K562 (cell line): ENCODE measurements at regions not wholly inside any gene's neighbourhood (a gene's known extent, or its start where the extent isn't known, plus 50 kb on each side); places are given as distances from the start of the nearest gene placed in this dataset.

ENCODE experiments used
- BRF1 ChIP-seq: IDR thresholded peaks from 3 replicates; pipeline ENCODE4 v1.6.1; 2011; ENCODE audit warnings: borderline replicate concordance, mild to moderate bottlenecking; ENCODE audit not compliant: insufficient read length; ENCODE audit errors: extremely low read depth
- FOSL1 ChIP-seq: fragments of 200-800 bp; sonication (Bioruptor generic); conservative IDR thresholded peaks from 2 replicates; pipeline ENCODE4 v1.6.1; 2016; ENCODE audit warnings: missing genetic modification characterization, missing compliant biosample characterization
- HDAC2 ChIP-seq: fragments of 450-650 bp; IDR thresholded peaks from 2 replicates; pipeline ENCODE4 v1.6.1; 2016; ENCODE audit warnings: mild to moderate bottlenecking
- LARP7 ChIP-seq: fragments of 450-650 bp; IDR thresholded peaks from 2 replicates; pipeline ENCODE4 v1.6.1; 2016
- MYNN ChIP-seq, 2 experiments: sonication (generic); formaldehyde crosslinking in 1 of 2; IDR thresholded peaks; 2 replicates each; pipeline versions ENCODE4 v1.5.0 to v1.6.1; 2016 to 2020; ENCODE audit warnings: antibody characterized with exemption in 1 of 2, missing genetic modification reagents in 1 of 2
- NFE2 ChIP-seq: IDR thresholded peaks from 2 replicates; pipeline ENCODE4 v1.6.1; 2014; ENCODE audit warnings: antibody characterized with exemption, low read depth
- SRSF9 ChIP-seq: fragments of 200-400 bp; formaldehyde crosslinking; IDR thresholded peaks from 2 replicates; pipeline ENCODE4 v1.6.1; 2017; ENCODE audit warnings: low read depth, low read length, borderline replicate concordance
- STAG1 ChIP-seq: sonication (generic); formaldehyde crosslinking; IDR thresholded peaks from 2 replicates; pipeline ENCODE4 v1.5.0; 2020; ENCODE audit warnings: missing genetic modification reagents, borderline replicate concordance
- STAT5A ChIP-seq: IDR thresholded peaks from 2 replicates; pipeline ENCODE4 v1.6.1; 2012; ENCODE audit warnings: low read length, inconsistent platforms, borderline replicate concordance
- TAF7 ChIP-seq: fragments of 450-650 bp; IDR thresholded peaks from 2 replicates; pipeline ENCODE4 v1.6.1; 2016; ENCODE audit warnings: missing genetic modification characterization, missing compliant biosample characterization
- U2AF2 ChIP-seq: fragments of 200-400 bp; formaldehyde crosslinking; optimal IDR thresholded peaks from 2 replicates; pipeline ENCODE3; 2017; ENCODE audit warnings: low read depth, mild to moderate bottlenecking, low read length
- ZFP30 ChIP-seq: fragments of 250-450 bp; sonication (Bioruptor Pico); IDR thresholded peaks from 2 replicates; pipeline ENCODE4 v1.8.0; 2022; ENCODE audit warnings: moderate library complexity, mild to moderate bottlenecking, inconsistent platforms, borderline replicate concordance
- ZKSCAN3 ChIP-seq: fragments of 250-450 bp; sonication (Bioruptor Pico); IDR thresholded peaks from 2 replicates; pipeline ENCODE4 v1.4.0; 2020
- ZNF239 ChIP-seq: fragments of 250-450 bp; sonication (Bioruptor Pico); IDR thresholded peaks from 2 replicates; pipeline ENCODE4 v1.4.0; 2020; ENCODE audit warnings: mild to moderate bottlenecking
- ZNF24 ChIP-seq: fragments of 450-650 bp; IDR thresholded peaks from 2 replicates; pipeline ENCODE4 v1.6.1; 2016
- ZNF644 ChIP-seq: fragments of 200-800 bp; sonication (Bioruptor generic); IDR thresholded peaks from 2 replicates; pipeline ENCODE4 v1.6.1; 2016; ENCODE audit warnings: low read depth, missing genetic modification characterization, missing compliant biosample characterization
- TF ChIP-seq, protein P1 (sequence below), 2 experiments: fragments of 150-350 bp in 1 of 2; IDR thresholded peaks; 2 replicates each; pipeline ENCODE4 v1.6.1; 2012 to 2016; ENCODE audit warnings: low read depth in 2 of 2, low read length in 2 of 2, mild to moderate bottlenecking in 1 of 2, moderate library complexity in 1 of 2
- TF ChIP-seq, protein P2 (sequence below): fragments of 150-350 bp; IDR thresholded peaks from 2 replicates; pipeline ENCODE4 v1.6.1; 2014; ENCODE audit warnings: low read depth, mild to moderate bottlenecking, low read length, borderline replicate concordance
- TF ChIP-seq, protein P3 (sequence below), 2 experiments: fragments of 450-650 bp in 1 of 2; sonication (generic) in 1 of 2; formaldehyde crosslinking in 1 of 2; IDR thresholded peaks in 1 of 2; conservative IDR thresholded peaks in 1 of 2; 2 replicates each; pipeline versions ENCODE4 v1.6.1 to v1.8.1; 2016 to 2023; ENCODE audit warnings: mild to moderate bottlenecking in 2 of 2, moderate library complexity in 2 of 2, inconsistent platforms in 1 of 2, missing genetic modification reagents in 1 of 2
- TF ChIP-seq, protein P4 (sequence below): IDR thresholded peaks from 3 replicates; pipeline ENCODE4 v1.6.1; 2011; ENCODE audit warnings: borderline replicate concordance, mild to moderate bottlenecking; ENCODE audit not compliant: insufficient read length, insufficient read depth

DNA sequence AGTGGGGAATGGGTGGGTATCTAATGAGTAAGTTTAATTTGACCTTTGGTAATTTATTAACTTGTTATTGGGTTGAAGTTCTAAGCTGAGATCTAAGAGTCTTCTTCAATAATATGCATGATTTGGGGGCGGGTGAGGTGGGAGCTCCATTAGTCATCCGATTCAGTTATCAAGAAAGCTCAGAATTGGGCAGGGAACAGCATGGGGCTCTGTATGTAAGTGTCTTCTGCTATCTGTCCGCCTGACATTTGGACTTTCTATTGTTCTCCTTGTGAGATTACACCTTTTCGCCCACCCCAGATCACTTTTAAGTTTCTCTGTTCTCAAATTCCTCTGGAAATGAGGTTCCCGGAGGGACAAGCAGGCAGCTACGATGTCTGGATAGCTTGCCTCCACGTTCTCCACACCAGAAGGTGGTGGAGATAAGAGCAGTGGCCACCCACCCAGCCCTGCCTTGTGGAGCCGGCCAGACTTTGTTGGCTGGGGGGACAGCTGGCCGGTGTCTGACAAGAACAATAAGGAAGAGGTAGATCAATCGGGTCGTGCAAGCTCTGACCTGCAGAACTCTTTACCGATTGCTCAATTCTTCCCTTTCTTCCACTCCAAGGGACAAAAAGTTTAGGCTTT, 75.5 kb upstream of the GATA6 start (continued):
- no peak for TF ChIP-seq ZFP30 (CRISPR knock-in tag)
- TF ChIP-seq ZNF239: no peak
- TF ChIP-seq HDAC2: peak; percentile 89
- no peak for TF ChIP-seq LARP7
- peak; percentile 85 for TF ChIP-seq STAT5A
- TF ChIP-seq ZNF644 (tag): 0 out of 2 replicates have a peak, but pooled peaks have one; percentile 41
- no peak for TF ChIP-seq ZKSCAN3 (CRISPR knock-in tag)
- TF ChIP-seq, protein P1, sequence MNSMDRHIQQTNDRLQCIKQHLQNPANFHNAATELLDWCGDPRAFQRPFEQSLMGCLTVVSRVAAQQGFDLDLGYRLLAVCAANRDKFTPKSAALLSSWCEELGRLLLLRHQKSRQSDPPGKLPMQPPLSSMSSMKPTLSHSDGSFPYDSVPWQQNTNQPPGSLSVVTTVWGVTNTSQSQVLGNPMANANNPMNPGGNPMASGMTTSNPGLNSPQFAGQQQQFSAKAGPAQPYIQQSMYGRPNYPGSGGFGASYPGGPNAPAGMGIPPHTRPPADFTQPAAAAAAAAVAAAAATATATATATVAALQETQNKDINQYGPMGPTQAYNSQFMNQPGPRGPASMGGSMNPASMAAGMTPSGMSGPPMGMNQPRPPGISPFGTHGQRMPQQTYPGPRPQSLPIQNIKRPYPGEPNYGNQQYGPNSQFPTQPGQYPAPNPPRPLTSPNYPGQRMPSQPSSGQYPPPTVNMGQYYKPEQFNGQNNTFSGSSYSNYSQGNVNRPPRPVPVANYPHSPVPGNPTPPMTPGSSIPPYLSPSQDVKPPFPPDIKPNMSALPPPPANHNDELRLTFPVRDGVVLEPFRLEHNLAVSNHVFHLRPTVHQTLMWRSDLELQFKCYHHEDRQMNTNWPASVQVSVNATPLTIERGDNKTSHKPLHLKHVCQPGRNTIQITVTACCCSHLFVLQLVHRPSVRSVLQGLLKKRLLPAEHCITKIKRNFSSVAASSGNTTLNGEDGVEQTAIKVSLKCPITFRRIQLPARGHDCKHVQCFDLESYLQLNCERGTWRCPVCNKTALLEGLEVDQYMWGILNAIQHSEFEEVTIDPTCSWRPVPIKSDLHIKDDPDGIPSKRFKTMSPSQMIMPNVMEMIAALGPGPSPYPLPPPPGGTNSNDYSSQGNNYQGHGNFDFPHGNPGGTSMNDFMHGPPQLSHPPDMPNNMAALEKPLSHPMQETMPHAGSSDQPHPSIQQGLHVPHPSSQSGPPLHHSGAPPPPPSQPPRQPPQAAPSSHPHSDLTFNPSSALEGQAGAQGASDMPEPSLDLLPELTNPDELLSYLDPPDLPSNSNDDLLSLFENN (IDR thresholded peaks at IDR 0.05; ENCODE audit: low read depth in 2 of 2, low read length in 2 of 2): peak in 1 of 2 experiments; percentile 86; a peak in 2 of 4 replicates
- 0 out of 2 replicates have a peak, but pooled peaks have one; percentile 71 for TF ChIP-seq MYNN (IDR thresholded peaks at IDR 0.05)
- no peak for TF ChIP-seq MYNN (CRISPR knock-in tag; IDR thresholded peaks at IDR 0.05)
- no peak for TF ChIP-seq ZNF24
- no peak for TF ChIP-seq SRSF9
- TF ChIP-seq TAF7 (tag): no peak
- TF ChIP-seq BRF1: no peak
- TF ChIP-seq FOSL1 (tag): no peak; the same call in 1 of the 2 replicates
- TF ChIP-seq, protein P2, sequence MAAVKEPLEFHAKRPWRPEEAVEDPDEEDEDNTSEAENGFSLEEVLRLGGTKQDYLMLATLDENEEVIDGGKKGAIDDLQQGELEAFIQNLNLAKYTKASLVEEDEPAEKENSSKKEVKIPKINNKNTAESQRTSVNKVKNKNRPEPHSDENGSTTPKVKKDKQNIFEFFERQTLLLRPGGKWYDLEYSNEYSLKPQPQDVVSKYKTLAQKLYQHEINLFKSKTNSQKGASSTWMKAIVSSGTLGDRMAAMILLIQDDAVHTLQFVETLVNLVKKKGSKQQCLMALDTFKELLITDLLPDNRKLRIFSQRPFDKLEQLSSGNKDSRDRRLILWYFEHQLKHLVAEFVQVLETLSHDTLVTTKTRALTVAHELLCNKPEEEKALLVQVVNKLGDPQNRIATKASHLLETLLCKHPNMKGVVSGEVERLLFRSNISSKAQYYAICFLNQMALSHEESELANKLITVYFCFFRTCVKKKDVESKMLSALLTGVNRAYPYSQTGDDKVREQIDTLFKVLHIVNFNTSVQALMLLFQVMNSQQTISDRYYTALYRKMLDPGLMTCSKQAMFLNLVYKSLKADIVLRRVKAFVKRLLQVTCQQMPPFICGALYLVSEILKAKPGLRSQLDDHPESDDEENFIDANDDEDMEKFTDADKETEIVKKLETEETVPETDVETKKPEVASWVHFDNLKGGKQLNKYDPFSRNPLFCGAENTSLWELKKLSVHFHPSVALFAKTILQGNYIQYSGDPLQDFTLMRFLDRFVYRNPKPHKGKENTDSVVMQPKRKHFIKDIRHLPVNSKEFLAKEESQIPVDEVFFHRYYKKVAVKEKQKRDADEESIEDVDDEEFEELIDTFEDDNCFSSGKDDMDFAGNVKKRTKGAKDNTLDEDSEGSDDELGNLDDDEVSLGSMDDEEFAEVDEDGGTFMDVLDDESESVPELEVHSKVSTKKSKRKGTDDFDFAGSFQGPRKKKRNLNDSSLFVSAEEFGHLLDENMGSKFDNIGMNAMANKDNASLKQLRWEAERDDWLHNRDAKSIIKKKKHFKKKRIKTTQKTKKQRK: no peak
- TF ChIP-seq STAG1 (CRISPR knock-in tag): no peak
- no peak for TF ChIP-seq U2AF2
- no peak for TF ChIP-seq NFE2
- TF ChIP-seq, protein P3, sequence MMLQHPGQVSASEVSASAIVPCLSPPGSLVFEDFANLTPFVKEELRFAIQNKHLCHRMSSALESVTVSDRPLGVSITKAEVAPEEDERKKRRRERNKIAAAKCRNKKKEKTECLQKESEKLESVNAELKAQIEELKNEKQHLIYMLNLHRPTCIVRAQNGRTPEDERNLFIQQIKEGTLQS (IDR thresholded peaks at IDR 0.05): peak; percentile 63
- TF ChIP-seq, protein P3 (CRISPR knock-in tag; conservative IDR thresholded peaks at IDR 0.05): no peak
- TF ChIP-seq, protein P4, sequence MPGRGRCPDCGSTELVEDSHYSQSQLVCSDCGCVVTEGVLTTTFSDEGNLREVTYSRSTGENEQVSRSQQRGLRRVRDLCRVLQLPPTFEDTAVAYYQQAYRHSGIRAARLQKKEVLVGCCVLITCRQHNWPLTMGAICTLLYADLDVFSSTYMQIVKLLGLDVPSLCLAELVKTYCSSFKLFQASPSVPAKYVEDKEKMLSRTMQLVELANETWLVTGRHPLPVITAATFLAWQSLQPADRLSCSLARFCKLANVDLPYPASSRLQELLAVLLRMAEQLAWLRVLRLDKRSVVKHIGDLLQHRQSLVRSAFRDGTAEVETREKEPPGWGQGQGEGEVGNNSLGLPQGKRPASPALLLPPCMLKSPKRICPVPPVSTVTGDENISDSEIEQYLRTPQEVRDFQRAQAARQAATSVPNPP: no peak
